H9 (cell line): ENCODE measurements at regions not wholly inside any gene's neighbourhood (a gene's known extent, or its start where the extent isn't known, plus 50 kb on each side); places are given as distances from the start of the nearest gene placed in this dataset.

Experiments used
- DNase-seq: peaks from one replicate; pipeline ENCODE4 v3.0.0-alpha.2; 2017
- H2AFZ ChIP-seq: one replicate; pipeline ENCODE4 v1.6.1; 2013; ENCODE audit warnings: mild to moderate bottlenecking, low read length, control low read depth, moderate library complexity
- H2AK5ac ChIP-seq: 2 replicates; pipeline ENCODE4 v1.6.1; 2013; ENCODE audit warnings: low read length, control low read depth, mixed read lengths; ENCODE audit not compliant: insufficient read length
- H2BK120ac ChIP-seq: one replicate; pipeline ENCODE4 v1.6.1; 2013; ENCODE audit warnings: low read depth, mild to moderate bottlenecking, low read length, control low read depth, inconsistent platforms; ENCODE audit not compliant: poor library complexity, severe bottlenecking
- H2BK12ac ChIP-seq: 2 replicates; pipeline ENCODE4 v1.6.1; 2013; ENCODE audit warnings: low read length, control low read depth, mixed read lengths, low read depth; ENCODE audit not compliant: insufficient read length
- H2BK15ac ChIP-seq: 2 replicates; pipeline ENCODE4 v1.6.1; 2013; ENCODE audit warnings: low read depth, low read length, control low read depth
- H2BK20ac ChIP-seq: one replicate; pipeline ENCODE4 v1.6.1; 2013; ENCODE audit warnings: low read depth, mild to moderate bottlenecking, low read length, control low read depth, inconsistent platforms; ENCODE audit not compliant: poor library complexity, severe bottlenecking
- H2BK5ac ChIP-seq: 2 replicates; pipeline ENCODE4 v1.6.1; 2013; ENCODE audit warnings: low read length, control low read depth, mixed read lengths; ENCODE audit not compliant: insufficient read length
- H3K14ac ChIP-seq: 2 replicates; pipeline ENCODE4 v1.6.1; 2013; ENCODE audit warnings: low read length, control low read depth; ENCODE audit not compliant: insufficient read depth
- H3K18ac ChIP-seq: 2 replicates; pipeline ENCODE4 v1.6.1; 2013; ENCODE audit warnings: low read depth, mild to moderate bottlenecking, mixed read lengths, low read length, control low read depth; ENCODE audit not compliant: insufficient read length
- H3K23ac ChIP-seq: 2 replicates; pipeline ENCODE4 v1.6.1; 2013; ENCODE audit warnings: low read length, control low read depth, mixed read lengths, low read depth; ENCODE audit not compliant: insufficient read length
- H3K23me2 ChIP-seq: 2 replicates; pipeline ENCODE4 v1.6.1; 2013; ENCODE audit warnings: low read depth, mild to moderate bottlenecking, mixed read lengths, low read length, control low read depth; ENCODE audit not compliant: insufficient read length, poor library complexity, severe bottlenecking
- H3K27ac ChIP-seq: 2 replicates; pipeline ENCODE4 v1.5.1; 2013; ENCODE audit warnings: low read length, control low read depth, mixed read lengths, low read depth; ENCODE audit not compliant: insufficient read length
- H3K27me3 ChIP-seq: 2 replicates; pipeline ENCODE4 v1.6.1; 2013; ENCODE audit warnings: low read length, control low read depth, inconsistent platforms; ENCODE audit not compliant: insufficient read depth
- H3K4ac ChIP-seq: 2 replicates; pipeline ENCODE4 v1.6.1; 2013; ENCODE audit warnings: low read depth, mild to moderate bottlenecking, control low read depth, inconsistent platforms, low read length, moderate library complexity
- H3K4me1 ChIP-seq: 2 replicates; pipeline ENCODE4 v1.6.1; 2013; ENCODE audit warnings: low read length, control low read depth, inconsistent platforms; ENCODE audit not compliant: insufficient read depth
- H3K4me2 ChIP-seq: 2 replicates; pipeline ENCODE4 v1.6.1; 2013; ENCODE audit warnings: low read length, control low read depth, mixed read lengths; ENCODE audit not compliant: insufficient read length, insufficient read depth
- H3K56ac ChIP-seq: 2 replicates; pipeline ENCODE4 v1.6.1; 2013; ENCODE audit warnings: low read depth, mild to moderate bottlenecking, mixed read lengths, low read length, control low read depth; ENCODE audit not compliant: insufficient read length
- H3K79me1 ChIP-seq: 2 replicates; pipeline ENCODE4 v1.6.1; 2013; ENCODE audit warnings: low read depth, mild to moderate bottlenecking, moderate library complexity, low read length, control low read depth, inconsistent platforms; ENCODE audit not compliant: insufficient read depth, poor library complexity, severe bottlenecking
- H3K79me2 ChIP-seq: 2 replicates; pipeline ENCODE4 v1.6.1; 2013; ENCODE audit warnings: low read length, control low read depth, inconsistent platforms; ENCODE audit not compliant: insufficient read depth
- H3K9ac ChIP-seq: 2 replicates; pipeline ENCODE4 v1.6.1; 2013; ENCODE audit warnings: low read length, control low read depth, mixed read lengths; ENCODE audit not compliant: insufficient read length; ENCODE audit errors: extremely low read depth
- H3K9me3 ChIP-seq: one replicate; pipeline ENCODE4 v1.6.1; 2013; ENCODE audit warnings: low read depth, low read length, inconsistent platforms; ENCODE audit not compliant: control insufficient read depth
- H3T11ph ChIP-seq: one replicate; pipeline ENCODE4 v1.6.1; 2013; ENCODE audit warnings: mild to moderate bottlenecking, low read length, control low read depth, inconsistent platforms
- H4K20me1 ChIP-seq: one replicate; pipeline ENCODE4 v1.6.1; 2013; ENCODE audit not compliant: control insufficient read depth, insufficient read length, insufficient read depth
- H4K5ac ChIP-seq: 2 replicates; pipeline ENCODE4 v1.6.1; 2013; ENCODE audit warnings: low read depth, mild to moderate bottlenecking, mixed read lengths, low read length, control low read depth; ENCODE audit not compliant: insufficient read length
- H4K8ac ChIP-seq: replicated peaks from 2 replicates; pipeline ENCODE4 v1.6.1; 2013; ENCODE audit warnings: low read length, control low read depth, mixed read lengths, low read depth; ENCODE audit not compliant: insufficient read length
- H4K91ac ChIP-seq: 2 replicates; pipeline ENCODE4 v1.6.1; 2013; ENCODE audit warnings: low read depth, mild to moderate bottlenecking, moderate library complexity, mixed read lengths, low read length, control low read depth; ENCODE audit not compliant: insufficient read length
- H3K27ac Mint-ChIP-seq, 3 experiments: 2 replicates in 2 of 3; 3 replicates in 1 of 3; pipeline ENCODE4 v1.8.0; 2020 to 2021; ENCODE audit warnings: mixed read lengths in 3 of 3, mild to moderate bottlenecking in 1 of 3, moderate library complexity in 1 of 3
- H3K27me3 Mint-ChIP-seq: 2 replicates; pipeline ENCODE4 v1.8.0; 2021; ENCODE audit warnings: low read depth, mild to moderate bottlenecking, moderate library complexity, mixed read lengths
- H3K36me3 Mint-ChIP-seq, 3 experiments: 2 replicates in 2 of 3; 3 replicates in 1 of 3; pipeline ENCODE4 v1.8.0; 2020 to 2021; ENCODE audit warnings: low read depth in 3 of 3, mixed read lengths in 3 of 3; ENCODE audit not compliant: insufficient read depth in 1 of 3
- H3K4me1 Mint-ChIP-seq, 2 experiments: 2 replicates each; pipeline ENCODE4 v1.8.0; 2020; ENCODE audit warnings: mixed read lengths in 2 of 2
- H3K4me3 Mint-ChIP-seq, 2 experiments: 2 replicates in 1 of 2; 3 replicates in 1 of 2; pipeline ENCODE4 v1.8.0; 2020 to 2021; ENCODE audit warnings: mild to moderate bottlenecking in 2 of 2, mixed read lengths in 2 of 2, moderate library complexity in 1 of 2
- H3K9me3 Mint-ChIP-seq, 2 experiments: 2 replicates in 1 of 2; 3 replicates in 1 of 2; pipeline ENCODE4 v1.8.0; 2020; ENCODE audit warnings: mild to moderate bottlenecking in 2 of 2, mixed read lengths in 2 of 2, moderate library complexity in 1 of 2
- TF ChIP-seq, protein P1 (sequence below): fragments of 200-600 bp; sonication (generic); conservative IDR thresholded peaks from 3 replicates; pipeline ENCODE4 v1.8.0; 2021; ENCODE audit warnings: antibody characterized with exemption, mild to moderate bottlenecking

DNA sequence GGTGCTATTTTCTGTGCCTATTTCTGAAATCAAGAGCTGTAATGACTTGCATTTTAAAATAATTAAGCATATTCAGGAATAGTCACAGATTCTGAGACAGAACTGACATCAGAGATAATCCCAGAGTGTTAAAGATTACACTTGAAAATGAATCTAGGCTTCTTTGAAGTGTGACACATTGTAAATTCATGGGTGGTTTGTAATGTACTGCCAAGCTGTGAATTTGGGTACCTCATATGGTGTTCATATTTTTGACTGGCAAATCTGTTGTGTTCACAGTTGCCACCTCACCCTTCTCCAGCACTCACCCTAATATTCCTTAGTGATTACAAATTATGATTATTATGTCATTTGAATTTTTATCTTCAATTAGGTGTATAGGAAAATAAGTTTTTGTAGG lies 78.5 kb upstream of the CSRP2 start:
- H4K20me1 ChIP-seq, result no peaks in the 10 kb centered on the region
- no peak overlapping the region for H2AFZ ChIP-seq
- no peaks in the 10 kb centered on the region for H3K23me2 ChIP-seq
- no peak overlapping the region for H2BK120ac ChIP-seq
- H2BK5ac ChIP-seq, result no peak overlapping the region
- Mint-ChIP-seq H3K9me3 (peaks cover 0 to 4% of the 10 kb centered on the region in 2 experiments; a peak in 1 of 5 replicates), H3K36me3 (no peaks in the 10 kb centered on the region), H3K4me3 (no peak overlapping the region), H3K4me1 (peaks cover 16 to 20% of the 10 kb centered on the region in 2 experiments), H3K27ac (no peak overlapping the region), H3K27me3 (no peaks in the 10 kb centered on the region)
- no peak overlapping the region for H3K14ac ChIP-seq
- H3K4ac ChIP-seq, result no peak overlapping the region
- no peak overlapping the region for H2BK15ac ChIP-seq
- H4K8ac ChIP-seq, result no peak overlapping the region
- H3K9me3 ChIP-seq, result no peaks in the 10 kb centered on the region
- no peak overlapping the region for H3K27ac ChIP-seq
- H4K5ac ChIP-seq, result no peak overlapping the region
- no peak overlapping the region for H3K9ac ChIP-seq
- TF ChIP-seq, protein P1, sequence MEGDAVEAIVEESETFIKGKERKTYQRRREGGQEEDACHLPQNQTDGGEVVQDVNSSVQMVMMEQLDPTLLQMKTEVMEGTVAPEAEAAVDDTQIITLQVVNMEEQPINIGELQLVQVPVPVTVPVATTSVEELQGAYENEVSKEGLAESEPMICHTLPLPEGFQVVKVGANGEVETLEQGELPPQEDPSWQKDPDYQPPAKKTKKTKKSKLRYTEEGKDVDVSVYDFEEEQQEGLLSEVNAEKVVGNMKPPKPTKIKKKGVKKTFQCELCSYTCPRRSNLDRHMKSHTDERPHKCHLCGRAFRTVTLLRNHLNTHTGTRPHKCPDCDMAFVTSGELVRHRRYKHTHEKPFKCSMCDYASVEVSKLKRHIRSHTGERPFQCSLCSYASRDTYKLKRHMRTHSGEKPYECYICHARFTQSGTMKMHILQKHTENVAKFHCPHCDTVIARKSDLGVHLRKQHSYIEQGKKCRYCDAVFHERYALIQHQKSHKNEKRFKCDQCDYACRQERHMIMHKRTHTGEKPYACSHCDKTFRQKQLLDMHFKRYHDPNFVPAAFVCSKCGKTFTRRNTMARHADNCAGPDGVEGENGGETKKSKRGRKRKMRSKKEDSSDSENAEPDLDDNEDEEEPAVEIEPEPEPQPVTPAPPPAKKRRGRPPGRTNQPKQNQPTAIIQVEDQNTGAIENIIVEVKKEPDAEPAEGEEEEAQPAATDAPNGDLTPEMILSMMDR, result no peak
- H2AK5ac ChIP-seq, result no peak overlapping the region
- no peaks in the 10 kb centered on the region for H3K27me3 ChIP-seq
- no peak overlapping the region for H3T11ph ChIP-seq
- no peak for DNase-seq
- H4K91ac ChIP-seq, result no peak overlapping the region
- no peak overlapping the region for H2BK20ac ChIP-seq
- H3K4me1 ChIP-seq, result no peaks in the 10 kb centered on the region; the same call in 1 of the 2 replicates
- no peak overlapping the region for H3K4me2 ChIP-seq
- no peaks in the 10 kb centered on the region for H3K79me2 ChIP-seq
- H2BK12ac ChIP-seq, result no peak overlapping the region
- no peak overlapping the region for H3K18ac ChIP-seq
- H3K79me1 ChIP-seq, result no peaks in the 10 kb centered on the region
- no peak overlapping the region for H3K56ac ChIP-seq
- no peak overlapping the region for H3K23ac ChIP-seq
